Endodermal cell (in vitro differentiated cells): ENCODE measurements at regions not wholly inside any gene's neighbourhood (a gene's known extent, or its start where the extent isn't known, plus 50 kb on each side); places are given as distances from the start of the nearest gene placed in this dataset.

Source experiments
- DNase-seq: peaks from one replicate; pipeline ENCODE4 v3.0.0-alpha.2; 2017
- H3K27ac ChIP-seq: 2 replicates; pipeline ENCODE4 v1.5.1; 2013; ENCODE audit warnings: mild to moderate bottlenecking, low read depth, low read length, moderate library complexity
- H3K27me3 ChIP-seq: 2 replicates; pipeline ENCODE4 v1.6.1; 2013; ENCODE audit warnings: mild to moderate bottlenecking, low read length, moderate library complexity; ENCODE audit not compliant: insufficient read depth, control insufficient read depth, poor library complexity, severe bottlenecking
- H3K36me3 ChIP-seq: 2 replicates; pipeline ENCODE4 v1.7.0; 2013; ENCODE audit warnings: mild to moderate bottlenecking, low read length, moderate library complexity; ENCODE audit not compliant: control insufficient read depth, insufficient read depth
- H3K4me1 ChIP-seq: one replicate; pipeline ENCODE4 v1.7.0; 2013; ENCODE audit warnings: low read length; ENCODE audit not compliant: control insufficient read depth, insufficient read depth
- H3K4me3 ChIP-seq: 2 replicates; pipeline ENCODE4 v1.5.1; 2013; ENCODE audit warnings: mild to moderate bottlenecking, low read length, moderate library complexity
- H3K9ac ChIP-seq: 2 replicates; pipeline ENCODE4 v1.6.1; 2013; ENCODE audit warnings: mild to moderate bottlenecking, low read length, moderate library complexity; ENCODE audit not compliant: poor library complexity, severe bottlenecking; ENCODE audit errors: extremely low read depth
- H3K9me3 ChIP-seq: 2 replicates; pipeline ENCODE4 v1.6.1; 2013; ENCODE audit warnings: mild to moderate bottlenecking, low read length, moderate library complexity; ENCODE audit not compliant: control insufficient read depth
- H3K27ac Mint-ChIP-seq: 2 replicates; pipeline ENCODE4 v1.8.0; 2020; ENCODE audit warnings: mixed read lengths
- H3K27me3 Mint-ChIP-seq: 2 replicates; pipeline ENCODE4 v1.8.0; 2021; ENCODE audit warnings: mild to moderate bottlenecking, mixed read lengths; ENCODE audit not compliant: insufficient read depth
- H3K36me3 Mint-ChIP-seq: 2 replicates; pipeline ENCODE4 v1.8.0; 2020; ENCODE audit warnings: low read depth, mixed read lengths
- H3K4me1 Mint-ChIP-seq: 2 replicates; pipeline ENCODE4 v1.8.0; 2020; ENCODE audit warnings: mixed read lengths
- H3K4me3 Mint-ChIP-seq: 2 replicates; pipeline ENCODE4 v1.8.0; 2020; ENCODE audit warnings: mild to moderate bottlenecking, moderate library complexity, mixed read lengths
- H3K9me3 Mint-ChIP-seq: 2 replicates; pipeline ENCODE4 v1.8.0; 2020; ENCODE audit warnings: mild to moderate bottlenecking, mixed read lengths
- CTCF ChIP-seq: fragments of 200-600 bp; sonication (generic); conservative IDR thresholded peaks from 2 replicates; pipeline ENCODE4 v1.5.0; 2021; ENCODE audit warnings: antibody characterized with exemption, mild to moderate bottlenecking
- WGBS, 2 experiments: methylation state at CpG; one replicate each; pipeline versions ENCODE4 v1.1.5 to v1.1.7; 2013; ENCODE audit warnings: missing lambda C conversion rate in 2 of 2, mixed read lengths in 1 of 2; ENCODE audit not compliant: insufficient coverage in 1 of 2, insufficient read length in 1 of 2; 5-methylcytosine and 5-hydroxymethylcytosine counted together

GRCh38 chr9:84490206-84490841 lies 149.8 kb upstream of the SLC28A3 start:
- H3K9ac ChIP-seq = no peak overlapping the region
- H3K36me3 Mint-ChIP-seq = no peaks in the 10 kb centered on the region
- no peak for DNase-seq
- no peaks in the 10 kb centered on the region for H3K36me3 ChIP-seq
- peaks cover 5% of the 10 kb centered on the region for H3K4me1 Mint-ChIP-seq
- H3K27me3 Mint-ChIP-seq = no peaks in the 10 kb centered on the region
- H3K4me3 Mint-ChIP-seq = no peak overlapping the region
- H3K9me3 Mint-ChIP-seq = no peaks in the 10 kb centered on the region
- no peak for TF ChIP-seq CTCF
- H3K4me3 ChIP-seq = no peak overlapping the region
- no peaks in the 10 kb centered on the region for H3K9me3 ChIP-seq
- no peaks in the 10 kb centered on the region for H3K27me3 ChIP-seq
- peaks cover 4% of the 10 kb centered on the region for H3K4me1 ChIP-seq
- H3K27ac Mint-ChIP-seq = no peak overlapping the region
- 90 to 95% methylated on average over 2 to 3 of the region's 3 CpGs for WGBS, 2 experiments
- no peak overlapping the region for H3K27ac ChIP-seq

- Mint-ChIP-seq H3K27me3 (no peaks in the 10 kb centered on the region), H3K4me3 (no peak overlapping the region)
These were observed 150.3 kb upstream of the SLC28A3 start for GRCh38 chr9:84490842-84491325.

DNA sequence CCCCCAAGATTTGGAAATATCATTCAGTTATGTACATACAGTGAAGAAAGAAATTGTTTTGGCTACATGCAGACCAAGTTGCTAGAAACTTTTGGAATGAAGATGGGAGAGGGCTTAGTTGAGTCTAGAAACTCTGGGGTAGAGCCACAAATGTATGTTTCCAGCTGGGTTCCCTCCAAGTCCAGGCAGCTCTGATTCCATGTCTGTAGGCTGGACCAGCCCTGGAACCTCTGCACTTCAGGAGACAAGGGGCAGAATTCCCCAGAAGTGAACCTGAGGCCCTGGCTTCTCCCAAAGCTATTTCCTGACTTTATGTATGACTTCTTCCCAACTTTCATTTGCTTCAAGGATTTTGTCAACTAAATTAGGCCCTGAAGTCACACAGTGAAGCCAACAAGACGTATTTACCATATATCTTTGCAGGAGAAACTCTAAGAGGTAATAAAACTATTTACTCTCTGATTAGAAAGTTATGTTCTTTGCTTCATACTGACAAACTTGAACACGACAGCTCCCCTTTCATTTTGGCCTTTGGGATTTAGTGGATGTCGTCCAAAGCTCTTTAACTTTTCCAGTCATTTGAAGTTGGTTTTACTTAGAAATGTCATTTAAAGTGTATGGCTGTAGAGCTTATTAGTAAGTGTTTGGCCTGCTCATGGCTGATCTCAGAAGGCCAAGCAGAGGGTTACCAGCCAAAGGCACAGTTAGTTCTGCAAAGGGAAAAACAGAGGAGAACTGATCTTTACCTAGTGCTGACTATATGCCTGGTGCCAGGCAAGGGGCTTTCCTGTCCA lies 152.0 kb upstream of the SLC28A3 start:
- TF ChIP-seq CTCF = no peak
- H3K9me3 Mint-ChIP-seq = no peaks in the 10 kb centered on the region
- Histone ChIP-seq H3K4me1 (peaks cover 4% of the 10 kb centered on the region), H3K4me3 (no peak overlapping the region), H3K9ac (no peak overlapping the region), H3K27ac (no peak overlapping the region), H3K27me3 (no peaks in the 10 kb centered on the region), H3K36me3 (no peaks in the 10 kb centered on the region), H3K9me3 (no peaks in the 10 kb centered on the region)
- peaks cover 5% of the 10 kb centered on the region for H3K4me1 Mint-ChIP-seq
- no peaks in the 10 kb centered on the region for H3K36me3 Mint-ChIP-seq
- WGBS, 2 experiments = 92 to 93% methylated on average over 2 to 3 of the region's 3 CpGs
- no peak overlapping the region for H3K4me3 Mint-ChIP-seq
- no peak for DNase-seq
- no peak overlapping the region for H3K27ac Mint-ChIP-seq
- H3K27me3 Mint-ChIP-seq = no peaks in the 10 kb centered on the region

More at GRCh38 chr9:84490842-84491325, 150.3 kb upstream of the SLC28A3 start:
- H3K9ac ChIP-seq = no peak overlapping the region
- no peaks in the 10 kb centered on the region for H3K36me3 ChIP-seq
- Mint-ChIP-seq H3K9me3 (no peaks in the 10 kb centered on the region), H3K27ac (no peak overlapping the region), H3K4me1 (peaks cover 5% of the 10 kb centered on the region), H3K36me3 (no peaks in the 10 kb centered on the region)
- WGBS, 2 experiments = 93 to 100% methylated on average over 1 of the region's 1 CpG
- H3K4me1 ChIP-seq = peaks cover 4% of the 10 kb centered on the region
- no peaks in the 10 kb centered on the region for H3K27me3 ChIP-seq
- TF ChIP-seq CTCF = no peak
- H3K27ac ChIP-seq = no peak overlapping the region
- no peaks in the 10 kb centered on the region for H3K9me3 ChIP-seq
- H3K4me3 ChIP-seq = no peak overlapping the region
- no peak for DNase-seq
